RWPE2 (cell line): ENCODE measurements at regions not wholly inside any gene's neighbourhood (a gene's known extent, or its start where the extent isn't known, plus 50 kb on each side); places are given as distances from the start of the nearest gene placed in this dataset.

Experiments
- ATAC-seq: fragments of 200-7000 bp; cut with Tn5 transposase; 3 replicates; pipeline ENCODE4 v1.9.1; 2021; ENCODE audit warnings: low read depth
- DNase-seq: peaks from one replicate; pipeline ENCODE4 v3.0.0-alpha.2; 2020; ENCODE audit warnings: low spot score
- H3K27ac ChIP-seq: fragments of 450-650 bp; 2 replicates; pipeline ENCODE4 v1.5.1; 2017; ENCODE audit warnings: mild to moderate bottlenecking; ENCODE audit not compliant: poor library complexity, severe bottlenecking
- H3K27me3 ChIP-seq: fragments of 250-450 bp; sonication (Bioruptor Pico); 2 replicates; pipeline ENCODE4 v1.5.1; 2021; ENCODE audit warnings: mild to moderate bottlenecking, moderate library complexity; ENCODE audit not compliant: insufficient read depth, poor library complexity, severe bottlenecking
- H3K36me3 ChIP-seq: fragments of 250-450 bp; sonication (Bioruptor Pico); 2 replicates; pipeline ENCODE4 v1.5.1; 2020; ENCODE audit warnings: low read depth, mild to moderate bottlenecking, moderate library complexity
- H3K4me1 ChIP-seq: fragments of 250-450 bp; sonication (Bioruptor Pico); 2 replicates; pipeline ENCODE4 v1.5.1; 2021; ENCODE audit warnings: mild to moderate bottlenecking, moderate library complexity; ENCODE audit not compliant: insufficient read depth, poor library complexity, severe bottlenecking
- H3K4me3 ChIP-seq: fragments of 250-450 bp; sonication (Bioruptor Pico); 2 replicates; pipeline ENCODE4 v1.5.1; 2021; ENCODE audit warnings: mild to moderate bottlenecking, moderate library complexity; ENCODE audit not compliant: severe bottlenecking
- H3K9me3 ChIP-seq: fragments of 250-450 bp; sonication (Bioruptor Pico); 2 replicates; pipeline ENCODE4 v1.5.1; 2021; ENCODE audit warnings: mild to moderate bottlenecking, moderate library complexity; ENCODE audit not compliant: severe bottlenecking
- CTCF ChIP-seq: fragments of 450-650 bp; IDR thresholded peaks from one replicate; pipeline ENCODE4 v1.5.1; 2017; ENCODE audit warnings: mild to moderate bottlenecking, moderate library complexity; ENCODE audit not compliant: poor library complexity, severe bottlenecking

- no peak for TF ChIP-seq CTCF
- H3K9me3 ChIP-seq = no peaks in the 10 kb centered on the region
- DNase-seq = no peak
- H3K27me3 ChIP-seq = no peaks in the 10 kb centered on the region
- no peaks in the 10 kb centered on the region for H3K4me1 ChIP-seq
- ATAC-seq = no peak
- no peaks in the 10 kb centered on the region for H3K36me3 ChIP-seq
- H3K4me3 ChIP-seq = no peak overlapping the region
- no peak overlapping the region for H3K27ac ChIP-seq
Measured at GRCh38 chr2:168355121-168355520, 101.0 kb upstream of the CERS6 start.

DNA sequence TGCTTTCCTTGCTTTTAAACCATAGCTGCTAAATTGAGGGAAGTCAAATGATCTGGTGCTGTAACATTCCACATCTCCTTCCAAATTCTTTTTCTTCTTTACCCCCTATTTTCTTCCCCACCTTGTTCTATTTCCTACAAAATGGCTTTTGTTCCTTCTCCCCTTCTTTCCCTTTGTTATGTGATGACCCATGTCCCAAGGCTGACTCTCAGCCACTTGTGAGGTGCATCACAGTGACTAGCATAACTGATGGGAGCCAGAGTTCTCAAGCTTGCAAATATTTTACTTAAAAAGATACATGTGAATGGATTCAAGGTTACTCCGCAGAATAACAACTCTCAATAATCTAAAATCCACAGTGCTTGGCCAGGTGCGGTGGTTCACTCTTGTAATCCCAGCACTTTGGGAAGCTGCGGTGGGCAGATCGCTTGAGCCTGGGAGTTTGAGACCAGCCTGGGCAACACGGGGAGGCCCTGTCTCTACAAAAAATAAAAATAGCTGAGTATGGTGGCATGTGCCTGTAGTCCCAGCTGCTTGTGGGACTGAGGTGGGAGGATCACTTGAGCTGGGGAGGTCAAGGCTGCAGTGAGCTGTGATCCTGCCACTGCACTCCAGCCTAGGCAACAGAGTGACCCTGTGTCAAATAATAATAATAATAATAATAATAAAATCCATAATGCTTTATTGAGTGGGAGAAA, 100.1 kb upstream of the CERS6 start:
- TF ChIP-seq CTCF = no peak
- H3K9me3 ChIP-seq = no peaks in the 10 kb centered on the region
- no peak overlapping the region for H3K27ac ChIP-seq
- no peaks in the 10 kb centered on the region for H3K27me3 ChIP-seq
- H3K36me3 ChIP-seq = no peaks in the 10 kb centered on the region
- no peak for ATAC-seq
- H3K4me1 ChIP-seq = no peaks in the 10 kb centered on the region
- no peak overlapping the region for H3K4me3 ChIP-seq
- no peak for DNase-seq

- Histone ChIP-seq H3K36me3 (no peaks in the 10 kb centered on the region), H3K4me3 (no peak overlapping the region), H3K9me3 (no peaks in the 10 kb centered on the region), H3K4me1 (no peaks in the 10 kb centered on the region), H3K27me3 (no peaks in the 10 kb centered on the region), H3K27ac (no peak overlapping the region)
- DNase-seq (no peak), ATAC-seq (no peak)
- no peak for TF ChIP-seq CTCF
Measured at GRCh38 chr2:168356477-168356835, 99.6 kb upstream of the CERS6 start.

- Histone ChIP-seq H3K36me3 (no peaks in the 10 kb centered on the region), H3K4me1 (no peaks in the 10 kb centered on the region), H3K27me3 (no peaks in the 10 kb centered on the region), H3K4me3 (no peak overlapping the region), H3K27ac (no peak overlapping the region), H3K9me3 (no peaks in the 10 kb centered on the region)
- DNase-seq (no peak), ATAC-seq (no peak)
- TF ChIP-seq CTCF = no peak
Measured at GRCh38 chr2:168357797-168358472, 98.1 kb upstream of the CERS6 start.

- Histone ChIP-seq H3K36me3 (no peaks in the 10 kb centered on the region), H3K27ac (no peak overlapping the region), H3K4me1 (no peaks in the 10 kb centered on the region), H3K9me3 (no peaks in the 10 kb centered on the region), H3K27me3 (no peaks in the 10 kb centered on the region), H3K4me3 (no peak overlapping the region)
- DNase-seq = no peak
- no peak for ATAC-seq
- no peak for TF ChIP-seq CTCF
Measured at GRCh38 chr2:168359082-168359481, 97.0 kb upstream of the CERS6 start.
